Activated CD4-positive, alpha-beta T cell treated with anti-CD3 and anti-CD28 coated beads, Interleukin-2, amount 10 ng/mL, durations not matched to agents 7 days and 5 days (primary cell): ENCODE measurements at regions not wholly inside any gene's neighbourhood (a gene's known extent, or its start where the extent isn't known, plus 50 kb on each side); places are given as distances from the start of the nearest gene placed in this dataset.

Experiments used
- CTCF ChIA-PET: fragments of 350-600 bp; sonication (Branson Sonifier 250); formaldehyde crosslinking; loops from one replicate; lab custom pipeline; 2021; ENCODE audit warnings: antibody characterized with exemption; lab: Charles Lee
- POLR2A ChIA-PET: fragments of 350-600 bp; sonication (Branson Sonifier 250); formaldehyde crosslinking; loops from one replicate; lab custom pipeline; 2021; ENCODE audit warnings: antibody characterized with exemption; lab: Charles Lee
- DNase-seq: peaks from one replicate; pipeline ENCODE4 v3.0.0-alpha.2; 2020
- H3K27ac Mint-ChIP-seq: one replicate; pipeline ENCODE4 v1.8.0; 2021; ENCODE audit warnings: mild to moderate bottlenecking, moderate library complexity, mixed read lengths
- H3K27me3 Mint-ChIP-seq: one replicate; pipeline ENCODE4 v1.8.0; 2021; ENCODE audit warnings: mixed read lengths
- H3K36me3 Mint-ChIP-seq: one replicate; pipeline ENCODE4 v1.8.0; 2021; ENCODE audit warnings: low read depth, mixed read lengths
- H3K4me1 Mint-ChIP-seq: one replicate; pipeline ENCODE4 v1.8.0; 2021; ENCODE audit warnings: mixed read lengths
- H3K4me3 Mint-ChIP-seq: one replicate; pipeline ENCODE4 v1.8.0; 2021; ENCODE audit warnings: mild to moderate bottlenecking, moderate library complexity, mixed read lengths
- H3K9me3 Mint-ChIP-seq: one replicate; pipeline ENCODE4 v1.8.0; 2021; ENCODE audit warnings: mixed read lengths

- ChIA-PET POLR2A (no interaction called here), CTCF (no interaction called here)
- H3K27ac Mint-ChIP-seq, result no peak overlapping the region
- H3K9me3 Mint-ChIP-seq, result no peaks in the 10 kb centered on the region
- H3K4me3 Mint-ChIP-seq, result no peak overlapping the region
- H3K4me1 Mint-ChIP-seq, result peaks cover 17% of the 10 kb centered on the region
- H3K27me3 Mint-ChIP-seq, result peaks cover 27% of the 10 kb centered on the region
- H3K36me3 Mint-ChIP-seq, result no peaks in the 10 kb centered on the region
- no peak for DNase-seq
These were observed 86.1 kb downstream of the TENT5C start for GRCh38 chr1:117691942-117692341.

GRCh38 chr1:117694543-117694942 lies 88.7 kb downstream of the TENT5C start:
- Mint-ChIP-seq H3K27me3 (peaks cover 28% of the 10 kb centered on the region), H3K27ac (peak overlapping the region; percentile 17), H3K9me3 (no peaks in the 10 kb centered on the region), H3K4me1 (peaks cover 21% of the 10 kb centered on the region), H3K4me3 (no peak overlapping the region), H3K36me3 (no peaks in the 10 kb centered on the region)
- DNase-seq, result no peak
- ChIA-PET POLR2A (no interaction called here), CTCF (interaction anchor here (0.9 to 1.7 kb wide), 3 partner anchors 9 to 159 kb away, joined by 3 to 4 read pairs (median 4); no protein-coding TSS in a partner anchor)

- ChIA-PET CTCF (interaction anchor here (0.6 kb wide), 1 partner anchor 58 kb away, joined by 3 read pairs; no protein-coding TSS in a partner anchor), POLR2A (no interaction called here)
- no peak for DNase-seq
- no peak overlapping the region for H3K4me3 Mint-ChIP-seq
- H3K4me1 Mint-ChIP-seq, result peaks cover 21% of the 10 kb centered on the region
- H3K27me3 Mint-ChIP-seq, result peaks cover 27% of the 10 kb centered on the region
- no peaks in the 10 kb centered on the region for H3K9me3 Mint-ChIP-seq
- H3K36me3 Mint-ChIP-seq, result no peaks in the 10 kb centered on the region
- no peak overlapping the region for H3K27ac Mint-ChIP-seq
These were observed 90.1 kb downstream of the TENT5C start for GRCh38 chr1:117695796-117696490.

- ChIA-PET POLR2A (no interaction called here), CTCF (interaction anchor here (0.7 to 1.3 kb wide), 2 partner anchors 14 to 41 kb away, joined by 3 to 4 read pairs; no protein-coding TSS in a partner anchor)
- H3K27me3 Mint-ChIP-seq, result peaks cover 25% of the 10 kb centered on the region
- H3K4me3 Mint-ChIP-seq, result no peak overlapping the region
- no peak overlapping the region for H3K27ac Mint-ChIP-seq
- no peak for DNase-seq
- no peaks in the 10 kb centered on the region for H3K36me3 Mint-ChIP-seq
- H3K4me1 Mint-ChIP-seq, result peaks cover 21% of the 10 kb centered on the region
- no peaks in the 10 kb centered on the region for H3K9me3 Mint-ChIP-seq
These were observed 90.7 kb downstream of the TENT5C start for GRCh38 chr1:117696561-117696960.

- Mint-ChIP-seq H3K4me3 (no peak overlapping the region), H3K4me1 (peaks cover 21% of the 10 kb centered on the region), H3K27me3 (peaks cover 25% of the 10 kb centered on the region), H3K27ac (no peak overlapping the region), H3K36me3 (no peaks in the 10 kb centered on the region), H3K9me3 (no peaks in the 10 kb centered on the region)
- POLR2A ChIA-PET, result no interaction called here
- CTCF ChIA-PET, result interaction anchor here (0.7 to 1.3 kb wide), 3 partner anchors 15 to 42 kb away, joined by 3 to 4 read pairs (median 4); no protein-coding TSS in a partner anchor
- DNase-seq, result no peak
These were observed 91.5 kb downstream of the TENT5C start for GRCh38 chr1:117697220-117697781.

GRCh38 chr1:117698398-117699160 lies 92.7 kb downstream of the TENT5C start:
- H3K4me1 Mint-ChIP-seq, result peaks cover 22% of the 10 kb centered on the region
- H3K9me3 Mint-ChIP-seq, result no peaks in the 10 kb centered on the region
- no peak overlapping the region for H3K27ac Mint-ChIP-seq
- ChIA-PET CTCF (interaction anchor here (0.9 to 1.5 kb wide), 2 partner anchors 12 to 14 kb away, joined by 3 read pairs; no protein-coding TSS in a partner anchor), POLR2A (interaction anchor here (0.8 kb wide), 1 partner anchor 160 kb away, joined by 3 read pairs; no protein-coding TSS in a partner anchor)
- DNase-seq, result no peak
- no peaks in the 10 kb centered on the region for H3K36me3 Mint-ChIP-seq
- H3K27me3 Mint-ChIP-seq, result peaks cover 22% of the 10 kb centered on the region
- H3K4me3 Mint-ChIP-seq, result no peak overlapping the region

GRCh38 chr1:117699953-117700352 lies 94.1 kb downstream of the TENT5C start:
- Mint-ChIP-seq H3K27me3 (peaks cover 21% of the 10 kb centered on the region), H3K4me1 (peaks cover 11% of the 10 kb centered on the region), H3K36me3 (no peaks in the 10 kb centered on the region), H3K27ac (no peak overlapping the region), H3K9me3 (no peaks in the 10 kb centered on the region), H3K4me3 (no peak overlapping the region)
- ChIA-PET POLR2A (no interaction called here), CTCF (interaction anchor here (1.5 kb wide), 1 partner anchor 13 kb away, joined by 3 read pairs; no protein-coding TSS in a partner anchor)
- DNase-seq, result no peak

GRCh38 chr1:117702654-117703053 lies 96.8 kb downstream of the TENT5C start:
- Mint-ChIP-seq H3K4me3 (no peak overlapping the region), H3K36me3 (no peaks in the 10 kb centered on the region), H3K9me3 (no peaks in the 10 kb centered on the region), H3K27me3 (peaks cover 18% of the 10 kb centered on the region), H3K4me1 (peaks cover 9% of the 10 kb centered on the region), H3K27ac (no peak overlapping the region)
- ChIA-PET CTCF (interaction anchor here (1.1 kb wide), 1 partner anchor 8 kb away, joined by 4 read pairs; no protein-coding TSS in a partner anchor), POLR2A (no interaction called here)
- no peak for DNase-seq

- POLR2A ChIA-PET, result no interaction called here
- Mint-ChIP-seq H3K9me3 (no peaks in the 10 kb centered on the region), H3K4me1 (peaks cover 3% of the 10 kb centered on the region), H3K36me3 (no peaks in the 10 kb centered on the region), H3K27me3 (no peaks in the 10 kb centered on the region), H3K4me3 (no peak overlapping the region), H3K27ac (no peak overlapping the region)
- no peak for DNase-seq
- CTCF ChIA-PET, result interaction anchor here (1.0 to 1.1 kb wide), 2 partner anchors 12 to 31 kb away, joined by 3 read pairs; no protein-coding TSS in a partner anchor
These were observed 101.5 kb downstream of the TENT5C start for GRCh38 chr1:117707371-117707770.

GRCh38 chr1:117708323-117709248 lies 102.7 kb downstream of the TENT5C start:
- Mint-ChIP-seq H3K27me3 (no peaks in the 10 kb centered on the region), H3K4me3 (no peak overlapping the region), H3K9me3 (no peaks in the 10 kb centered on the region), H3K4me1 (no peaks in the 10 kb centered on the region), H3K36me3 (no peaks in the 10 kb centered on the region), H3K27ac (no peak overlapping the region)
- no peak for DNase-seq
- CTCF ChIA-PET, result no interaction called here
- POLR2A ChIA-PET, result no interaction called here

GRCh38 chr1:117709249-117709691 lies 103.4 kb downstream of the TENT5C start:
- no peak for DNase-seq
- no peaks in the 10 kb centered on the region for H3K9me3 Mint-ChIP-seq
- ChIA-PET CTCF (no interaction called here), POLR2A (no interaction called here)
- no peaks in the 10 kb centered on the region for H3K4me1 Mint-ChIP-seq
- no peaks in the 10 kb centered on the region for H3K36me3 Mint-ChIP-seq
- no peak overlapping the region for H3K27ac Mint-ChIP-seq
- no peak overlapping the region for H3K4me3 Mint-ChIP-seq
- peaks cover 4% of the 10 kb centered on the region for H3K27me3 Mint-ChIP-seq

GRCh38 chr1:117710710-117711109 lies 104.9 kb downstream of the TENT5C start:
- Mint-ChIP-seq H3K4me1 (no peaks in the 10 kb centered on the region), H3K36me3 (no peaks in the 10 kb centered on the region), H3K4me3 (no peak overlapping the region), H3K9me3 (no peaks in the 10 kb centered on the region), H3K27ac (no peak overlapping the region), H3K27me3 (peaks cover 12% of the 10 kb centered on the region)
- POLR2A ChIA-PET, result no interaction called here
- DNase-seq, result no peak
- CTCF ChIA-PET, result interaction anchor here (1.8 kb wide), 1 partner anchor 44 kb away, joined by 5 read pairs; no protein-coding TSS in a partner anchor
